Right cardiac atrium (tissue), 5 donors: ENCODE measurements at regions not wholly inside any gene's neighbourhood (a gene's known extent, or its start where the extent isn't known, plus 50 kb on each side); places are given as distances from the start of the nearest gene placed in this dataset.

Source experiments
- ATAC-seq, 2 donors: fragments of 200-7000 bp; cut with Tn5 transposase; one replicate each; pipeline versions ENCODE4 v1.8.0 to v1.9.1; 2020; ENCODE audit warnings: moderate library complexity in 2 of 2, mild to moderate bottlenecking in 1 of 2
- DNase-seq, 3 donors: peaks; one replicate each; pipeline ENCODE4 v3.0.0-alpha.2; 2020
- H3K27ac ChIP-seq: one replicate; pipeline ENCODE4 v1.5.1; 2013; ENCODE audit warnings: mild to moderate bottlenecking, low read length, control low read depth, moderate library complexity
- H3K27me3 ChIP-seq: one replicate; pipeline ENCODE4 v1.6.1; 2013; ENCODE audit not compliant: control insufficient read depth, insufficient read depth
- H3K4me1 ChIP-seq: one replicate; pipeline ENCODE4 v1.6.1; 2013; ENCODE audit warnings: low read length; ENCODE audit not compliant: control insufficient read depth, insufficient read depth
- H3K4me3 ChIP-seq: one replicate; pipeline ENCODE4 v1.5.1; 2013; ENCODE audit warnings: low read length, control low read depth
- H3K9me3 ChIP-seq: one replicate; pipeline ENCODE4 v1.6.1; 2013; ENCODE audit warnings: low read length; ENCODE audit not compliant: control insufficient read depth
- WGBS: extraction: QIAGEN DNeasy Blood & Tissue Kit; methylation state at CpG from one replicate; pipeline ENCODE4 v1.1.7; 2013; 5-methylcytosine and 5-hydroxymethylcytosine counted together
- intact Hi-C, 4 donors: fragments of 100-400 bp; cut with DNase I; formaldehyde crosslinking; loops; one replicate each; pipeline versions ENCODE4 v1.11.0 to v1.14.0; 2022 to 2023
- donor health status: healthy with polysubstance abuse.
- donor health status: DM: no; HTN: yes; CAD: no.
- donor health status: DM: no; HTN: no; CAD: no.
- donor health status: DM: no; HTN: yes; CAD: no; lungs with severe emphysema.
- donor health status: DM: yes; HTN: yes; CAD: no.

DNA sequence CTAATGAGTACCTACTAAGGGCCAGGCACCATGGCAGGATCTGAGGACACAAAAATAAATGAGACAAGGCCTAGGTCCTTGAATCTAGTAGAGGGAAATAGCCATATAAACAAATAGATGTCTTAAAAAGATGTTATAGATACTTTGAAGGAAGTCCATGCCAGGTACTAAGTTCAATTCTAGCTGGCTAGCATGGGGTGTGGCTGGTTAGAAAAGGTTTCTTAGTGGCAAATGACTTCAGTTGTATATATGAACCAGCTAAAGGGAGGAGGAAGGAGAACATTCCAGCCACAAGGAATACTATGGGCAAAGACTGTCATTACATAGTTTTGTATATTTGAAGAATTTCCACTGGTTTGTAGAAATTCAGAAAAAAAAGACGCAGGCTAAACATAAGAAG, 133.6 kb upstream of the BMP4 start:
- 91% methylated on average over 1 of the region's 1 CpG for WGBS
- ATAC-seq (no peak), DNase-seq (no peak)
- Histone ChIP-seq H3K4me3 (no peak overlapping the region), H3K4me1 (peaks cover 2% of the 10 kb centered on the region), H3K27me3 (no peaks in the 10 kb centered on the region), H3K9me3 (peaks cover 2% of the 10 kb centered on the region), H3K27ac (no peak overlapping the region)
- intact Hi-C loops: no loop called here

DNA sequence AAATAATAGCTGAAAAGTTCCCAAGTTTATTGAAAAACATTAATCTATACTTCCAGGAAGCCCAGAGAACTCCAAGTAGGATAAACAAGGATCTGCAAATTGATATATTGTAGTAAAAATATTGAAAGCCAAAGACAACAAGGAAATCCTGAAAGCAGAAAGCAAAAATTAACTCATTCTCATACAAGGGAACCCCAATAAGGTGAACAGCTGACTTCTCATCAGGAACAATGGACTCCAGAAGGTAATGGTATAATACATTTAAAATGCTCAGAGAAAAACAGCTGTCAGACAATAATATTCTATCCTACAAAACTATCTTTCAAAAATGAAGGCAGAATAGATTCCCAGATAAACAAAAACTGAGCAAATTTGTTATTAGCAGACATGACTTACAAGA, 138.1 kb upstream of the BMP4 start:
- no peak for ATAC-seq

DNA sequence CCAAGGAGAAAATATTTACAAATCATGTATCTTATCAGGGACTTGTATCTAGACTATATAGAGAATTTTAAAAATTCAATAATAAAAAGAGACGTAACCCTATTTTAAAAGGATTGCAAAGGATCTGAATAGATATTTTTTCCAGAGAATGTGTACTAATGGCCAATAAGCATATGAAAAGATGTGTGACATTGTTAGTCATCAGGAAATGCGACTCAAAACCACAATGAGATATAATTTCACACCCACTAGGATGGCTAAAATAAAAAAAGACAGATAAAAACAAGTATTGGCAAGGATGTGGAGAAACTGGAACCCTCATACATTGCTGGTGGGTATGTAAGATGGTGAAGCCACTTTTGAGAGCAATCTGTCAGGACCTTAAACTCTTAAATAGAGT, 141.9 kb upstream of the BMP4 start:
- H3K9me3 ChIP-seq: no peaks in the 10 kb centered on the region
- no peak overlapping the region for H3K27ac ChIP-seq
- no peak for ATAC-seq
- 88% methylated on average over 2 of the region's 2 CpGs for WGBS
- intact Hi-C loops: no loop called here
- no peaks in the 10 kb centered on the region for H3K27me3 ChIP-seq
- no peaks in the 10 kb centered on the region for H3K4me1 ChIP-seq
- DNase-seq: no peak
- no peak overlapping the region for H3K4me3 ChIP-seq

More for the DNA sequence above, 138.1 kb upstream of the BMP4 start:
- Histone ChIP-seq H3K27ac (no peak overlapping the region), H3K27me3 (no peaks in the 10 kb centered on the region), H3K4me3 (no peak overlapping the region), H3K9me3 (peaks cover 2% of the 10 kb centered on the region), H3K4me1 (no peaks in the 10 kb centered on the region)
- intact Hi-C loops: no loop called here
- no peak for DNase-seq

DNA sequence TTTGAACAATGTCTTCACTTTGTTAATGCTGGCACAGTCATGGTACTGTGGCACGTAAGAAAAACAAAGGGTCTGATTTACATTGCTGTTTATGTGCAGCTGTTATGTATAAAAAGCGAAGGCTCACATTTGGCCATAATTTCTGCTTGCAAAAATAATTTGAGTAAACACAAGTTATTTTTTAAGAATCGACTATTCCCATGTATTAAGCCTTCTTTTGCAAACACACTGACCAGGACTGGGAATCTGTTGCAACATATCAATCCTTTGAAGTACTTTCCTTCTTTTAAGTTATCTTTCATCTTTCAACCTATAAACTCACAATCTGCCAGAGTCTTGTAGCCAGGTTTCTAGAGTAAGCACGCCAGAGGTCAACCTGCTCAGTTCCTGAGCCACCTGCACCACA, 145.4 kb upstream of the BMP4 start:
- H3K4me3 ChIP-seq: no peak overlapping the region
- no peaks in the 10 kb centered on the region for H3K9me3 ChIP-seq
- peaks cover 3% of the 10 kb centered on the region for H3K4me1 ChIP-seq
- WGBS: 88% methylated on average over 4 of the region's 4 CpGs
- intact Hi-C loops: no loop called here
- no peak overlapping the region for H3K27ac ChIP-seq
- ATAC-seq (no peak), DNase-seq (no peak)
- no peaks in the 10 kb centered on the region for H3K27me3 ChIP-seq

DNA sequence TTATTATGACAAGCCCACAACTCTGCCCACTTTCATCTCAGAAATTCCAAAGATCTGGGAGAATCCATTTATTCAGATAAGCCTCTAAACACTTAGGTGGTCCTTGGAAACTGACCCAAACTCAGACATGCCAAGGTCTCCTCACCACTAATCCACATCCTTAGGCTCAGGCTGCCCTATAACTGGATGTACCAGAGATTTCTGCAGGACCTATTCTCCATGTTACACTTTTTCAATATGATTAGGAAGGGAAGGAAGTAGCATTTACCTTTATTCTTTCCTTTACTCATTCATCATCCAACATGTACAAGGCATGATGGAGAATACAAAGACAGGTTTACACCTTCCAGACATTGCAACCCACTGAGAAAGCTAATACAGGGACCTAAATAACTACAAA, 145.9 kb upstream of the BMP4 start:
- no peak overlapping the region for H3K27ac ChIP-seq
- no peak overlapping the region for H3K4me3 ChIP-seq
- DNase-seq: no peak
- ATAC-seq: no peak
- H3K27me3 ChIP-seq: no peaks in the 10 kb centered on the region
- H3K9me3 ChIP-seq: no peaks in the 10 kb centered on the region
- H3K4me1 ChIP-seq: peaks cover 3% of the 10 kb centered on the region
- intact Hi-C loops: no loop called here

DNA sequence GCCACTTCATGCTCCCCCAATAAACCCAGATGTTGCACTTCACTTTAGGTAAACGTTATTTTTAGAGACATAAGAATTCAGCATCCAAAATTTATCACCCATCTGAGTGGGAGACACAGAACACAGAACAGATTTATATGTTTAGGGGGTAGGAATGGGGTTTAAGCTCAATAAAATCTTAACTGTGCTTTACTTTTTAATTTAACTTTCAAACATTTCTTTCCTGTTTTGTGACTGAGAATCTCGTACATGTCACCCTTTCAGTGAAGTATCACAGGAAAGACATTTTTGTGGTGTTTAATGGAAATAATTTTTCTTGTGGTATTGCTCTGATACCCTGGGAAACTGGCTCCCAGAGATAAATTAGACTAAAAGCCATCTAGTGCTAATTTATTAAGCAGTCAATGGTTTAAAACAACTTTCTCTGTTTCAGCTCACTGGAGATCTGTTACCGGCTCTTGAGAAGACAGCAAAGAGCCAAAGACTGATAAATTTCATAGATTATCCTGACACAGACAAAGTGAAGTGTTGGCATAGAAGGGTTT, 148.0 kb upstream of the BMP4 start:
- peaks cover 3% of the 10 kb centered on the region for H3K4me1 ChIP-seq
- no peak overlapping the region for H3K4me3 ChIP-seq
- DNase-seq (no peak), ATAC-seq (no peak)
- intact Hi-C loops: no loop called here
- no peaks in the 10 kb centered on the region for H3K27me3 ChIP-seq
- no peaks in the 10 kb centered on the region for H3K9me3 ChIP-seq
- 54% methylated on average over 3 of the region's 3 CpGs for WGBS
- H3K27ac ChIP-seq: no peak overlapping the region

DNA sequence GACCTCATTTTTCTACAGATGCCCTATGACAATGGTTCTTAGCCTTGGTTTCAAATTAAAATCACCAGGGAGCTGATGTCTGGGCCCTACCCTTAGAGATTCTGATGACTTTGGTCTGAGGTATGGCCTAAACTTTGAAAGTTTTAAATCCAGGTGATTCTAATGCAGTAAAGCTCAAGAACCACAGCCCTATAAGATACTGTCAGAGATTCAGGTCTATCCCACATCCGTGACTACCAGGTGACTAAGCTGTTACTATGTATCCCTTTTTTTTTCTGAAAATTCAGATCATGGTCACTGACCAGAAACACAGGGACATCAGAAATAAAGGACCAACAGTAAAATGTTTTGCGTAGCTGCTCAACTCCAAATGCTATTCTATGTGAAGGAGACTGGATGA, 148.8 kb upstream of the BMP4 start:
- intact Hi-C loops: no loop called here

DNA sequence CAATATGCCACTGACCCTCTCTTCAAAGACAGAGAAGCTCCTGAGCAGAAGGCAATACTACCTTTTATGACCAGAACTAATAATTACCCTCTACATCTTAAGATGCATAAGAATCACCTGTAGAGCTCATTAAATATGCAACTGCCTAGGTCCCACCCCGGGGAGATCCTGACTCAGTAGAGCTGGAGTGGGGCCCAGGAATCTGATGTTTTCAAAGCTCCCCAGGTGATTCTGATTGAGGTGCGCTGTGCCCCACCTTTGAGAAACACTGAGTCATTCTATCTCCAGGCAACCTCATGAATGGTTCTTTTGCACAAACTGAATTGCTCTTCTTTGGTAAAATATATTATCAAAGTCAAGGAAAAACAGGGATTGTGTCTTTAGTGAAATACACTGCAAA, 149.3 kb upstream of the BMP4 start:
- intact Hi-C loops: no loop called here
- Histone ChIP-seq H3K9me3 (no peaks in the 10 kb centered on the region), H3K27me3 (no peaks in the 10 kb centered on the region), H3K4me1 (peaks cover 3% of the 10 kb centered on the region), H3K4me3 (no peak overlapping the region), H3K27ac (no peak overlapping the region)
- 88% methylated on average over 2 of the region's 2 CpGs for WGBS
- DNase-seq: no peak
- no peak for ATAC-seq

More for the DNA sequence above, 148.8 kb upstream of the BMP4 start:
- no peak overlapping the region for H3K27ac ChIP-seq
- WGBS: 95% methylated on average over 2 of the region's 2 CpGs
- no peak for DNase-seq
- H3K4me3 ChIP-seq: no peak overlapping the region
- H3K27me3 ChIP-seq: no peaks in the 10 kb centered on the region
- H3K4me1 ChIP-seq: peaks cover 3% of the 10 kb centered on the region
- H3K9me3 ChIP-seq: no peaks in the 10 kb centered on the region
- no peak for ATAC-seq

DNA sequence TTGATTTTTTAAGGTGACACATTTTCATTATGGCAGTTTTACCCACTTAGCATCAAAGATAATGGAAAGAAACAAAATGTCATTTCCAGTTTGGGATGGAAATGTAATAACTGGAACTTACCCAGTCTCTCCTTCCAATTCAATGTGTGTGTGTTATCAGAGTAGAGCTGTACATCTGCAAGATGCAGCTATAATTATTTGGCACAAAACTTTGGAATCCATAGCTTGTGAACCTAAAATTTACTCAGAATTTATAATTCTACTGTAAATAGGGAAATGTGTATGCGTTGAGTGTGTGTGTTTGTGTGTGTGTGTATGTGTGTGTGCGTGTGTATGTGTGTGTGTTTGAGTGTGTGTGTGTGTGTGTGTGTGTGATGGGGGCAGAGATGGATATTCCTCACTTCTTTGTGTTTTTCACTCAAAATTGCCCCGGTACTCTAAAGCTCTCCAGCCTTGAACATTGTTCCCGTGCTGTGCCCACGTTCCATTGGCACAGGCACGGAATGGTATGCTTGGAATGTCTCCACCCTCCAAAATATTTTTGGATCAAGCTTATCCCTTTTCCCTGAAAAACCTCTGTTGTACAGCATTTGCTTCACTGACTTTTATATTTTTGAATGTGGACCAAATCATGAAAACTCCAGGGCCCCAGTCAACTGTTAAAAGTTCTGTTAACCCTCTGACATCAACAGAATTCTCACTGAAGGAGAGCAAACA, 150.2 kb upstream of the BMP4 start:
- ATAC-seq (peak; percentile 28 to 68), DNase-seq (peak in 1 of 3 donors; percentile 37)
- intact Hi-C loops: no loop called here
- no peak overlapping the region for H3K27ac ChIP-seq
- H3K4me3 ChIP-seq: no peak overlapping the region
- H3K27me3 ChIP-seq: no peaks in the 10 kb centered on the region
- WGBS: 37% methylated on average over 6 of the region's 6 CpGs
- peaks cover 3% of the 10 kb centered on the region for H3K4me1 ChIP-seq
- H3K9me3 ChIP-seq: no peaks in the 10 kb centered on the region

DNA sequence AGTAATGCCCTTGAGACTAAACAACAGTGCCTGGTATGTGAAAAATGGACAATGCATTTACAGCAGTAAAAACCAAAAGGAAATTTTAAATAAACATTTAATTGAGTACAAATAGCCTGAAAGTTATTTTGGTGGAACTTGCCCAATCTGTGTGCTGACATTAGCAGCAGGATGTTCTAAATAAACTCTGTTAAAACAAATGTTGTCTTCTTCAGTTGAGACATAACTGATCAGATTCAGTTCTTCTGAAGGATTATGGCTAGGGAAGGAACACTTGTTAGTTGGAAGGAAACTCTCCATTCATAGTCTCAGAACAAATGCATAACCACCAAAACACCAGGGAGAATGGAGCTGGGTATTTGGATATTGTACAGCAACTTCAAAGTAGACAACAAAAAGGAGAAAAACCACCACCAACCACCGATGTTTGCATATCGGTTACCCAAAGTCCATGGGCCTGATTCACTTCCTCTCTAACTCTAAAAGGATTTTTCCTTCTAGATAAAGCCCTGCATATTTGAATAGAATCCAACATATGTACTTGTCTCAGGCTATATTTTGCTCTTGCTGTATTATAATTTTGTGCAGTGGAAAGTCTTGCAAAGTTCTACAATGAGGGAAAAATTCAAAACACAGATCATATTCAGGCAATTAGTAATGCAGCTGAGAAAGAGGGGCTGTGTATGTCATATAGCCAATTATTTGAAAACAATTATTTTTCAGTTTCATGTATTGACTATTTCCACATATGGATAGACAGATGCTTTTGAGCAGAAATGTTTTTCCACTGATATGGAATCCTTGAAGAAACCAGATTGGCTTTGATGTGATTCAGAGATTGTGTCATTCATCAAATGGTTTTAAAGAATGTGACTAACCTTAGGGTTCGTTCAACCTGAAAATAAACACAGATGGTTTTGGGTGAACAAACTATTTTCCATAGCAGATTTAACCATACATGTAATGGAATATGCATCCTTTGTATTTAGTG, 152.2 kb upstream of the BMP4 start:
- H3K27ac ChIP-seq: no peak overlapping the region
- H3K4me3 ChIP-seq: no peak overlapping the region
- DNase-seq: no peak
- WGBS: 34% methylated on average over 3 of the region's 3 CpGs
- no peaks in the 10 kb centered on the region for H3K9me3 ChIP-seq
- intact Hi-C loops: no loop called here
- no peaks in the 10 kb centered on the region for H3K27me3 ChIP-seq
- ATAC-seq: no peak
- peaks cover 3% of the 10 kb centered on the region for H3K4me1 ChIP-seq

DNA sequence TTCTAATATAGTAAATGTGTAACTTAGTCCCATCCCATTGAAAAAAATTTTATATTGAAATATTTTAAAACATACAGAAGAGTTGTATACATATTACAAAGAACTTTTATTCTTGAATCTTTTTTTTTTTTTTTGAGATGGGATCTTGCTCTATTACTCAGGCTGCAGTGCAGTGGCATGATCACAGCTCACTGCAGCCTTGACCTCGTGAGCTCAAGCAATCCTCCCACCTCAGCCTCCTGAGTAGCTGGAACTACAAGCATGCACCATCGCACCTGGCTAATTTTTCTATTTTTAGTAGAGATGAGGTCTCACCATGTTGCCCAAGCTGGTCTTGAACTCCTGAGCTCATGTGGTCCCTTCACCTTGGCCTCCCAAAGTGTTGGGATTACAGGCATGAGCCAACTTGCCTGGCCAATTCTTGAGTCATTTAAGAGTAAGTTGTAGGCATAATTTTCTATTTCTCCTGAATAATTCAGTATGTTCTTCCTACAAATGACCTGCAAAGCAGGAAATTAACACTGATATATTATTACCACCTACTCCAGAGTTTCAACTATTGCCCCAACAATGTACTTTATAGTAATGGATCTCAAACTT, 153.0 kb upstream of the BMP4 start:
- H3K9me3 ChIP-seq: no peaks in the 10 kb centered on the region
- H3K27me3 ChIP-seq: no peaks in the 10 kb centered on the region
- ATAC-seq (no peak), DNase-seq (no peak)
- 95% methylated on average over 2 of the region's 2 CpGs for WGBS
- H3K4me1 ChIP-seq: peaks cover 3% of the 10 kb centered on the region
- H3K27ac ChIP-seq: no peak overlapping the region
- intact Hi-C loops: no loop called here
- H3K4me3 ChIP-seq: no peak overlapping the region
